Activated CD4-positive, alpha-beta T cell treated with anti-CD3 and anti-CD28 coated beads for 24 hours (primary cell): ENCODE measurements at regions not wholly inside any gene's neighbourhood (a gene's known extent, or its start where the extent isn't known, plus 50 kb on each side); places are given as distances from the start of the nearest gene placed in this dataset.
"Not testable (repeated sequence)": the region's sequence is repeated elsewhere in the genome, so short reads cannot be mapped to it uniquely, and the experiment has no call there.

Experiments
- DNase-seq, 2 donors: peaks; one replicate each; pipeline ENCODE4 v3.0.0-alpha.2; 2020; ENCODE audit warnings: low read depth in 2 of 2

DNA sequence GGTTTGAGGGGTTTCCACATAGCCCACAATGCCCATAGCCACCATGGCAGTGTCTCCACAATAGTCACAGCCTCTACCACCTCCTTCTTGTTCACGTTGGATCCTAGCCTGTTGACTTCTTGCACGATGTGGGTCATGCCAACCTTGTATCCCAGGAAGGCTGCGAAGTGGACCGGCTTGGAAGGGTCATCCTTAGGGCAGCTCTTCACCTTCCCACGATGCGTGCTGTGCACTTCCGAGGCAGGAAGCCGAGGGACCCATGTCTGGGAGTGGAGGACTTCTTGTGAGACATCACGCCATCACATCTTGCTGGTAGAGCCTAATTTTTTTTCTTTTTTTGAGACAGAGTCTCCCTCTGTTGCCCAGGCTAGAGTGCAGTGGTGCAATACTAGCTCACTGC lies 144.6 kb upstream of the ASB18 start:
- no peak for DNase-seq

- DNase-seq: no peak
These were observed 151.7 kb upstream of the ASB18 start for GRCh38 chr2:236415684-236416444.

DNA sequence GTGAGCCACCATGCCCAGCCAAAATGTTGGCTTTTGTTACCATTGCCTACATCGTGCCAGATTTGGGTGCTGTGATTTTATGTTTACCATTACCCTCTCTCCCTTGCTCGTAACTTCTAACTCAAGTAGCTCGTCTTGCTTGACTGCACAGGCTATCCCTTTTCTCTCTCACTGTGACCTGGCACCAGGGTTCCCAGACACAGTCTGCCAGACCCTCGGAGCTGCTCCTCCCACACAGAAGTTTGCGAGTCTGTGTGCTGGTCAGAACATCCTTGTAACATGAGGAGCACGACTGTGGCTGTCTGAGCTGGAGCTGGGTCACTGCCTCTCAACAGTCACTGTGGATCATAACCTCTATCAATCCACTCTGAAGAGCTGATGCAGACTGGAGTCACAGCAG lies 152.5 kb upstream of the ACKR3 start:
- no peak for DNase-seq

- DNase-seq: no peak
These were observed 139.0 kb upstream of the ACKR3 start for GRCh38 chr2:236430584-236430983.

GRCh38 chr2:236434593-236434992 lies 135.0 kb upstream of the ACKR3 start:
- DNase-seq: no peak

DNA sequence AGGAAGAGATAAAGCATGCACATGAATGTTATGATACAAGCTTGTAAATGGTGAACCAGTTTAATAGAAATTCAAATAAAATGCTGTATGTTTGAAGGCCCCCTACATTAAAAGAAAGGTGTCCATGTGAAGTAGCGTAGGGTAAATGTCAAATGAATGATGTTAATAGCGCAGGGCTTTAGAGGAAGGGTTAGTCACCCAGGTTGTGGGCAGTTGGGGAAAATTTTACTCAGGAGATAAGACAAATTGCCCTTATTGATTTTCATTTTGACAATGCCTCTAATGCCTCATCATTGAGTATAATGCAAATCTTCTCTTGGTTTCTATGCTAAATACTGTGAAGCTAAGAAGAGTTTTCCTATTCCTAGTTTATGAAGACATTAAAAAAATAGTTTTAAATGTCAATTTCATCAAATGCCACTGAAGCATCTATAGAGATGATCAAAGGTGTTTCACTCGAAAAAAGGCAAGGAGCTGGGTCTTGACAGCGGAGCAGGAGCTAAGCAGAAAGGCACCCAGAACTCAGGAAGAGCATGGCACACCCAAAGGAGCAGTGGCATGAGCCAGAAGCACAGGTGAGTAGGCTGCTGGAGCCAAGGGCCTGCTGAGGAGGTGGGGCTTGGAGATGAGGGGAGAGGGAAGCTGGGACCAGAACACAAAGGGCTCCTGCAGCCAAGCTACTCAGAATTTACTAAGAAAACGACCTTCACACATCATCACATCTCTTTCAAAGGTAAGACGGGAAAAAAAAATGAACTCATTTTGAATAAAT lies 129.3 kb upstream of the ACKR3 start:
- DNase-seq: no peak

DNA sequence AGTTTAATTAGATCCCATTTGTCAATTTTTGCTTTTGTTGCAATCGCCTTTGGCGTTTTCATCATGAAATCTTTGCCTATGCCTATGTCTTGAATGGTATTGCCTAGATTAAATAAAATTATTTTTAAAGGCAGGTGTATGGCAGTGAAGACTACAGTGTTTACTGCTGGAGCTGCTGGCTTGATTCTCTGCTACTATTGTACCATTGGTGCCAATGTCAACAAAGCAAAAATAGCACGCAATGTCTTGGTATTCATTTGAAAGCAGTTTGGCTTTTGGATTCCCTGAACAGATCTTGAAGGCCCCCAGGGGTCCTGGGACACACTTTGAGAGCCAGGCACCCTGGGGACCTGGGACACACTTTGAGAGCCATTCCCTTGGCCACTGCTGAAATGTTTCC lies 125.4 kb upstream of the ACKR3 start:
- DNase-seq: no peak

GRCh38 chr2:236445678-236446077 lies 123.9 kb upstream of the ACKR3 start:
- no peak for DNase-seq

DNA sequence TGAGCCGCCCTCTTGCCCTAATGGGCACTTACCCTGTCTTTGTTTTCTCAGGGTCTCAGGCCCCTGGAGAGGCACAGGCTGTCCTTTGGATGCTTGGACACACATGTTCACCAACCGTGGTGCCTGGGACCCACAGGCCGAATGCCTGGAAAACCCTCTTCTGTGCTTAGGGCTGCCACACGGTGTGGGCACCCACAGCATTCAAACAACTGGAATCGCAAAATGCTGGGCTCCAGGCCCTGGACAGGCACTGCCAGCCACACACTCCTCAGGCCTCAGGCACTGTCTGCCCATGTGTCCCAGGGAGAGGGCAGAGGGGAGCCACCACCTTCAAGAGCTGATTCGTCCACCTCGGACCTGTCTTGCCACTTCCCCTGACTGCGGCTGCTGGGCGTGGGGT lies 123.1 kb upstream of the ACKR3 start:
- no peak for DNase-seq

DNA sequence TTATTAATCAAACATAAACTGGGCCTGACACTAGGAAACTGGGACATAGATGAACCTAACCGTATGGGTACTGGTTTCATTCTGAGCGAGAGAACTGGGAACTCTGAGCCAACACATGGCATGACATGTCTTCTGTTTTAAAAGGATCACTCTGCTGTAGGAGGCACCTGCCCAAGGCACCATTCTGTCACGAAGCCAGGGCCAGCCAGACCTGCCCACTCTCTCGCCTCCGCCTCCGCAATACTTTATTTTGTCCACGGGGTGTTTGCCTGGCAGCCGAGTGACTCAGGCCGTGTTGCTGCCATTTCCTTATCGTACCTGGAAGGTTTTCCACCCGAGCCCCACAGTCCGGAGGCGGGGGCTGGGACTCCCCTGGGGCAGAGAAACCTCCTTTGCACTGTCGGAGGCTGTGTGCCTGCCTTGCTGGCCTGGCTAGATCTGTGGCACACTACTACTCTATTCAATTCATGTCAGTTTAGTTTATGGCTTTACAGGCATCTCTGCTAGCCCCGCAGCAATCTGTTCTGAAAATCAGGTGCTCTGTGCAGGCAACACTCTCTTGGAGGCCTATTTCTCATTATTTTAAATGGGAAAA lies 120.4 kb upstream of the ACKR3 start:
- no peak for DNase-seq

- no peak for DNase-seq
These were observed 117.4 kb upstream of the ACKR3 start for GRCh38 chr2:236452238-236452637.

DNA sequence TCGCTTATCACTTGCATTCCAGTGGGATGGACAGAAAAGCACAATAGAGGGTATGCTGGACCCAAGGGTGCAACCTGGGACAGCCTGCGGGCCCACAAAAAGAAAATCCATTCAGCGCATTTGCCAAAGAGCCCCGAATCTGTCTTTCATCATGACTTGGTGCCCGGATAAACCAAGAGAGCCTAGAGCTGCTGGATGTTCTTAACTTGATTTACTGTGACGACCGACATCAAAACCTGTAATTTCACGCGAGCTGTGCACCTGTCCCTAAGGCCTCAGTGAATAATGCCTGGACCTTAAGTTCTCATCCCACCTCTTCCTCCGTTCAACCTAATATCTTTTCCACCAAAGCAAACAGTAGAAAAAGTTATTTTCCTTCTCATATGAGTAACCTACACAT lies 115.5 kb upstream of the ACKR3 start:
- DNase-seq: no peak

DNA sequence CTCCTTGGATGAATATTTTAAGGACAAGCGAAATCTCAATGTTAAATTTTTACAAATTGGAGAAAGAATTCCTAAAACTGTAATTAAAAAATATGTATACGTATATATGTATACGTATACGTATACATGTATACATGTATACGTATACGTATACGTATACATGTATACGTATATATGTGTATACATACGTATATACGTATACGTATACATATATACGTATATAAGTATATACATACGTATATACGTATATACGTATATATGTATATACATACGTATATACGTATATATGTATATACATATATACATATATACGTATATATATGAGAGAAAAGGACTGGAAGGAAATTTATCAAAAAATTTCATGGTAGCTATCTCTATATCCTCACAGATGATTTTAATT lies 110.2 kb upstream of the ACKR3 start:
- DNase-seq: no peak

DNA sequence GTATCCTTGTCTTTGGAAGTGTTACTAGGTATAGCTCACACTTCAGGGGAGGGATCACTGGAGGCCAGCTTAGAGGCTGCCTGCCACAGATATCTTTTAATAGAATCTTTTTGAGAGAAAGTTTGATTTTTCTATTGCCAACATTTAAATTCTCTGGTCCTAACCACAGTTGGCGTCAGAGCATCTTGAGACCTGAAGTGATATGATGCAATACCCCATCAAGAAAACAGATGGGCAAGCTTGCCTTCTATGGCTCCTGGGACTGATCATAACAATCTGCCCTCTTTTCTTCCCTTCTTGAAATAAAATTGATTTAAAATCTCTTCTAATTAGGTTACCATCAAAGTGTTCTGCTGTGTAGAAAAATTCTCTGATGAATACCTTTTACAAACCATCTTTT lies 105.5 kb upstream of the ACKR3 start:
- no peak for DNase-seq

GRCh38 chr2:236472720-236473495 lies 96.7 kb upstream of the ACKR3 start:
- no peak for DNase-seq

DNA sequence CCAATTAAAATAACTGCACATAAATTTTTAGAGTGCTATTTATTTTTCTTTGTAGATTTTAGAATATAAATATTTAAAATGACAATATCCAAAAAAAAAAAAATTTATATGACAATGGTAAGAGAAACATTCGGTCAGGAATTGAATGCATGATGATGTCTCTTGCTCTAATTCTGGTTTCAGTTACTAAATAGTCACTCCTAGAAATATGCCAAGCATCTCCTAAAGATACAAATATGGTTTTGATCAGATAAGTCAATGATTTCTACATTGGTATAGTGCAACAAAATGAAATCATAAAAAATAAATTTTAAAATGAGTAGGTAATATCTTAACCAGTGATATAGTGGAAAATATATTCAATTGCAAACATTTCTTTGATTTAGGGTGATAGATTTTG lies 95.9 kb upstream of the ACKR3 start:
- DNase-seq: no peak

- no peak for DNase-seq
These were observed 89.8 kb upstream of the ACKR3 start for GRCh38 chr2:236479814-236480213.

DNA sequence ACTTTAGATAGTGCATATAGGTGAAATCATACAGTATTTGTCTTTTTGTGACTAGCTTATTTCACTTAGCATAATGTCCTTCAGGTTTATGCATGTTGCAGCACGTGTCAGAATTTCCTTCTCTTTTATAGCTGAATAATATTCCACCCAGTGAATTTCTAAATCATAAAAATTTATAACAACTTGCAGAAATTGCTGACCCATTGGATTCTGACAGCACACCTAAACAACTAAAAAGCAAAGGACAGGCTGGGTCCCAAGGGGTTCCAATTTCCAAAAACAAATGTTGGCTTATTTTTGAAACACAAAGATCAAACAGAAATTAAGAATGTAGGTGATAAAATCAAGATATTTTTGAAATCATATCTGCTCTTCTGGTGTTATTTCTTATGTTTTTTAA lies 86.5 kb upstream of the ACKR3 start:
- DNase-seq: no peak

DNA sequence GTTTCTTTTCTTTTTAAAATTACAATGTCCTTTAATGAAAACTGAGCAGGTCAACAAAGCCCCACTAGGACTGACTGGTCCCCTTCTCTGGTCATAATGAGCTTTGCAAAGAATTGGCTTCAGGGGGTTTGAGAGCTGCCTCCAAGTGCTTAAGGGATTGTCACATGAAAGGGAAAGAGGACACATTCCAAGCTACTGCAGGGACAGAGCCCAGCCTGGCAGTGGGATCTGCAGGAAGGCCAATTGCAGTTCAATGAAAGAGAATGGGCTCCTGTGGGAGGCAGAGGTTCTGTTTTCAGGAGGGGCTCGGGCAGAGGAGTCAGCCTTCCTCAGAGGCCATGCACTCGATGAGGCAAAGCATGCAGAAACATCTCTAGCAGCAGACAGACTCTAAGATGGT lies 84.1 kb upstream of the ACKR3 start:
- DNase-seq: no peak

- not testable (repeated sequence) for DNase-seq
These were observed 80.5 kb upstream of the ACKR3 start for GRCh38 chr2:236489083-236489482.

DNA sequence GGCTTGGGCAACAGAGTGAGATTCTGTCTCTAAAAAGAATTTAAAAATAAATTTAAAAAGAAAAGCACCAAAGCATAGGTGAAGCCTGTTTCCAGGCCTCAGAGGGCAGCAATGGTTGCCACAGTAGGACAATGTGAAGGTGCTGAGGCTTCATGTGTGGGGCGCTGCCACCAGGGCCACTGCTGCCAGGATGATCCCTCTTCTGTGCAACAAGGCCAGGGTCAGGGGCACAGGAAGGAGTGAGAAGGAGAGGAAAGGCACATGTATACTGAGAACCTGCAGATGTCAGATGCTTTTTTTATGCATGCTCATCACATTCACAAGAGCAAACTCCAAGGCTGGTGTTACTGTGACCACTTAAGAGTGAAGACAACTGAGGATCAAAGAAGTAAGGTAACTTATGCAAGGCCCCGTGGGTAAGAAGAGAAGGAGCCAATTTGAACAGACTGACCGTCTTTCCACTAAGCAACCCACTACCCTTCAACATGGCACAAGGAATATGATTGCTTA lies 79.7 kb upstream of the ACKR3 start:
- no peak for DNase-seq

GRCh38 chr2:236496340-236496739 lies 73.3 kb upstream of the ACKR3 start:
- DNase-seq: no peak
